Right lung (tissue), 2 donors: ENCODE measurements at regions not wholly inside any gene's neighbourhood (a gene's known extent, or its start where the extent isn't known, plus 50 kb on each side); places are given as distances from the start of the nearest gene placed in this dataset.
A peak's percentile ranks its signal among the peaks of the same experiment; 100 is the strongest.
"Not testable (repeated sequence)": the region's sequence is repeated elsewhere in the genome, so short reads cannot be mapped to it uniquely, and the experiment has no call there.

ENCODE experiments used
- DNase-seq, 2 donors: peaks; one replicate each; pipeline ENCODE4 v3.0.0-alpha.2; 2013

DNA sequence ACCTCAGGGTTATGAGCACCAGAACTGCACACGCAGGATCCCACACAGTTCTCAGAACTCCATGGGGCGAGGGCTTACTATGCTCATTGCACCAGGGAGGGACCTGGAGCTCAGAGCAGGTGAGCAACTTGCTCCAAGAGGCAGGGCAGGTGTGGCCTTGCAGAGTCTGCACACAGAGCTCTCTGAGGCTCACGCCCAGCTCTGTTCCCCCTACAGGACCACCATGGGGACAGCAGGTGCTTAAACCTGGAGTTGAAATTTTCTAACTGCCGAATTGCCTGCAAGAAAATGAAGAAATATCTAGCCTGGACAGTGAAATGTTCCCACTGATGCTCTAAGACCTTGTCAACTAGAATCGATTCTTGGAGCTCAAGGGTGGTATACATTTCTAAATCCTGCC is 49.9 kb upstream of the MSMB start:
- not testable (repeated sequence) for DNase-seq

DNA sequence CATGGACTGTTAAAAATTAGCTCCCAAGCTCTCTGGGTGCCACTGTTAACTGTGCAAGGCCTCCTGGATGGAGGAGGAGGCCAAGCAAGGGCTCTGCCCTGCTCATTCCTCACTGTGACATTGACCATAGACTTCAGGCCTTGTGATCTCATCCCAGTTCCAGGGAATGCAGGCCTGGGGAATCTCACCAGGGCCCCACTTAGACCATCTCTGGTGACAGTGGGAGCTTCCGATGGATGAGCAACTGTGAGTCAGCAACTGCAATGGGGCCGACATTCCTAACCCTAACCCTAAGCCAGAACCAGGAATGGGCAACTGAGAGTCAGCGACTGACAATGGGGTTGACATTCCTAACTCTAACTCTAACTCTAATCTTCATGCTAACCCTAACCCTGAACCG is 50.4 kb upstream of the MSMB start:
- no peak for DNase-seq

DNA sequence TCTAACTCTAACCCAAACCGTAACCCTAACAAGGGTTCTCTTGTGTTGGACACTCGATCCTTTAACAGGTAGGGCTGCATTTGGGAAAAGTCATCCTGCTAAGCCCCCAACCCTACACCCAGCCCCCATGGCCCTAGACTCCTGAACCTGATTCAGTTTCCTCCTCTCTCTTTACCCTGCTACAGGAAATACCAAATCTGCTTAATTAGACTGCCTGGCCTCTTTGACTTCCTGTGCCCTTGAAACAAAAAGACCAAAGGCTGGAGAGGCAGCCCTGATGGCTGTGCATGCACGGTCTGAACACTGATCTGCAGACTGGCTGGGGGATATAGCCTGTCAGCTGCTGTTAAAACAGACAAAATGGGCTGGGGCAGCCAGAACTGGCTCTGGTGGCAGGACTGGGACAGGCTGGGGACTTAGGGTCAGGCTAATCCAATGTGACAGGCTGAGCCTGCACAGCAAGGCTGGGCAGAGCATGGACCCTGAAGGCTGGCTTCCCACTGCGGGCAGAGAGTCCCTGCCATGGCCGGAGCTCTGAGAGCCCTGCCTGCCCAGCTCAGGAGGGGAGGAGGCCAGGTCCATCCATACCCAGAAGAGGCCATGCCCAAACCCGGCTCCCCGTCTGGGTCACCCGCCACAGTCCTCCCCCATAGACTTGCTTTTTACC is 51.0 kb upstream of the MSMB start:
- no peak for DNase-seq

DNA sequence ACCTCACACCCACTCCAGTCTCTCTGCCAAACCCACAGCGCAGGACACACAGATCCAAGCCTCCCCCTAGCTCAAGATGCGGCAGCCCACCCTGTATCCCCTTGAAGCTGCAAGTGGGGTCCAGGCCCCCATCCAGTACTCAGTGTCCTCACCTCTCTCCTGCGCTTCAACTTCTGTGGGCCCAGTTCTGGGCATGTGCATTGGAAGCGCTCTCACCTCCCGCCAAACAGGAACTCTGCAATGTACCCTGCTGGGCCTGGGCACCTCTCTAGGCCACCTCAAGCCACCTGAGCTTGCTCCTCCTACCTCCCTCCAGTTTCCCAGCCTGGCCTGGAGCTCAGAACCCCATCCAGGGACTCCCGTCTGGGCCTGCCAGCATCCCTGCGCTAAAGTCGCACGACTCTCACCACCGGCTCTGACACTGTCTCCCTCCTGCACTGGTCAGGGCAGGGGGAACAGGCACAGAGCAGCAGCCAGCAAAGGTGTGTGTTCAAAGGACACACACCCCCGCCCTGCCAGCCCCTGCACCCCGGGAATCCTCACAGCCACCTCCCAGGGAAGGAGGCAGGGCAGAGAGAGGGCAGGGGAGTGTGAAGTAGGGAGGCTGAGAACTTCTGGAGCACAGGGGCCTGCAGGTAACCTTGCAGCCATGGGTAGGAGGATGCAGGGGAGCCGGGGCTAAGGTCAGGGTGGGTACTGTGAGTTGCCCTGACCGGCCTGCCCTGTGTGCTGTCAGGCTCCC is 51.7 kb upstream of the MSMB start:
- DNase-seq: no peak

DNA sequence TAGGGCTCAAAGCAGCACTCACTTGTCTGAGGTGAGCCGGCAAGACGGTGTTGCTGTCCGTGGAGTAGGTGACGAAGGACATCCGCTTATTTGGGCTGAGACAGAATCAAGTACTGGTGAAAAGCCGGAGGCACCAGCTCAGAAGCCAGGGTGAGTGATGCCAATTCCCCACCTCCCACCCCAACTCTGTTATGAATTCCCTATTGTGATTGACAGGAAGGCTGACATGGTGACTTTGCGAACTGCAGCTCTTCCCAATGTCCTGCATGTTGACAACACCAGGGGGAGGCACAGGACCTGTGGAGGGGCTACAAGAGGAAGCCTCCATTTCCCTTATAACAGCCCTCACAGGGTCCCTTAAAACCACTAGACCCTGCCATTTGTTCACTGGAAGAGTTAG is 52.3 kb upstream of the MSMB start:
- no peak for DNase-seq

DNA sequence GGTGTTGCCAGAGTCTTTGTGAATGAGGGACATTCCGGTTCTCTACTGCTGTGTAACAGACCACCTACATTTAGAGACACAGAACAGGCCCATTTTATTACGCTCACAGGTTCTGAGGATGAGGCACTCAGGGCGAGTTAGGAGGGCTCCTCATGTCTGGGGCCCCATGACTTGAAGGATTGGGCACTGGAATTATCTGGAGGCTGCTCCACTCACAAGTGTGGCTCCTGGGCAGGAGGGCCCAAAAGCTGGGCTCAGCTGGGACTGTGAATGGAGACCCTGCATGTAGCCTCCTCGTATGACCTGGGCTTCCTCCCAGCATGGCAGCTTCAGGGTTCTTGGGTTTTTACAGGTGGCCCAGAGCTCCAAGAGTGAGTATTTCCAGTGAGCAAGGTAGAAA is 52.9 kb upstream of the MSMB start:
- DNase-seq: not testable (repeated sequence)

DNA sequence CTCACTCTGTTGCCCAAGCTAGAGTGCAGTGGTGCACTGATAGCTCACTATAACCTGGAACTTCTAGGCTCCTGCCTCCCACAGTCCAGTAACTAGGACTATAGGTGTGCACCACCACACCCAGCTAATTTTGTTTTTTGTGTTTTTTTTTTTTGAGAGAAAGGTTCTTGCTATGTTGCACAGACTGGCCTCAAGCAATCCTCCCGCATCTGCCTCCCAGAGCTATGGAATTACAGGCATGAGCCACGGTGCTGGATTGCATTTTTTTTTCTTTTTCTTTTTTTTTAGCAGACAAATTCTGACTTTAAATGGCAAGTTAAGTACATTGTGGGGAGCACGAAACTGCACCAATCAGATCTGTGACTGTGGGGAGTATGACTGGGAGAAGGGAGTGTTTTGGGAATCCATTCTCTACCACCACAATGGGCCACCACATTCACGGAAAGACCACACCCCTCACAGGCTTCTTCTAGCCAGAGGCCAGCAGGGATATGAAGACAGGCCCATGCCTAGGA is 58.1 kb upstream of the MSMB start:
- no peak for DNase-seq

DNA sequence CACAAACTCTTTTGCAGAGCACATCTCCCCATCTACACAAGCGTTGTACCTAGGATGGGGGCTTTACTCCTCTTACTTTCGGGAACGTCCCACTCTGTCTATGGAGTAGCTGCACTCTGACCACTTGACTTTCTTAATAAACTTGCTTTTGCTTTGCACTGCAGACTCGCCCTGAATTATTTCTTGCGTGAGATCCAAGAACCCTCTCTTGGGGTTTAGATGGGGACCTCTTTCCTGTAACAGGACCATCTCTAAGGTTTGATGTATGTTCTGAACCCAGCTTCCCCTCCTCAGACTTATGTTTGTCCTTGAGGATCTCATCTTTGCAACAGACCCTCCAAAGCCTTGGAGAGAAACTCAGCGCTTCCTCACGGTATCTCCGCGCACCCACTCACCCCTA is 59.3 kb upstream of the MSMB start:
- DNase-seq: not testable (repeated sequence)

DNA sequence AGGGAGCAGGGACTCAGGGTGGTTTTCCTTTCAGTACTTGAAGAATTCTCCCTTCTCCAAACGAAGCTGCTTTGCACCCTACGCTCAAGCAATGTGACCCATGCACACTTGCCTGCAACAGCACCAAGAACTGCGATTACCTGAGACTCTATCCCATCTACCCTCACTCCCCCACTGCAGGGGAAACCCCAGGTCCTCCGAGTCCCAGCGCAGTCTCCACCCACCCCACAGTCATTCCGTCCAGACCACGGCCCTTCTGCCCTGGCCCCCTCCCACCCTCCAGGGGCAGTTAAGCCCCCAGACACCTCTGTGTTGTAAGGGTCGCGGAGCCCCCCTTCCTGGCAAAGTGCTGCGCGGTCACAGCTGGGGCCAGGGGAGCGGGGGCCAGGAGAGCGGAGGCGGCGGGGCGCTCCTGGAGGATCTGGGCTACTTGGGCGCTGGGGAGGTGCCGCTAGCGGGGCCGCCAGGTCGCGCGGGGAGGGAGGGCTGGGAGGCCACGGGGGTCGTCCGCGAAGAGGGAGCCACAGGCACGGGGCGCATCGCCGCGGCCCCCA is 59.9 kb upstream of the MSMB start:
- DNase-seq: peak in 1 of 2 donors; percentile 11

DNA sequence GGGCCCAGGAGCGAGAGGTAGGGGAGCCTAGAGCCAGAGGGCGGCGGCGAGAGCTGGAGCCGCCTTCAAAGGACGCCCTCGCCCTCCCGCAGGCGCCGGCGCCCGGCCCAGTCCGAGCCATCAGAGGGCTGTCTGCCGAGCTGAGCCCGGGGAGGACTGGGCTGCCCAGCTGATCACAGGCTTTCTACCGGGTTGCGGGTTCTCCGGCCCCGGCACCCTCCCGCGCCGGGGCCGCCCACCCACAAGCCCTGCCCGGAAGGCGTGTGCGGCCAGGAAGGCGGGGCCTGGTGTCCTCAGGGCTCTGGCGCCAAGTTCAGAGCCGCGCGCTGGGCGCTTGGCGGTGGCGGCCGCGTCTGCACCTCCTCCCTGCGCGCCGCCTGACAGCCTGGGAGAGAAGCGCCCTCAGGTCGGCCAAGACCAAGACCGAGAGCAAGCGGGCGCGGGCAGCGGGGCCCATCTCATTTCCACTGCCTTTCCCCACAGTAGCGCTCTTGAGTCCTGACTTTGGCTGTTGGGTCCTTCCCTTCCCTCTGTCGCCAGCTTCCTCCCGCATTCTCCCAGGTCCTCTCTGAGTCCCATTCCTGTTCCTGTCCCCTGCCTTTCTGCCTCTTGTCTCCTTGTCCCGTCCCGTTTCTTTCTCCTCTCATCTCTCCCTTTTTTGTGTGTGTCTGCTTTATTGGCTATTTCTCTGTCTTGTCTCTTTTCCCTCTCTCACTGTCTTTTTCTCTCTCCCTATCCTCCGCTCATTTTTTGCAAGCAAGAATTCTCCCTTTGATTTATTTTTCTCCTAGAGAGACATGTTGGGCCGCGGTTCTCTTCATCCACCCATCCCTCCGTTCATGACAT is 60.6 kb upstream of the MSMB start:
- DNase-seq: peak; percentile 43 to 45

DNA sequence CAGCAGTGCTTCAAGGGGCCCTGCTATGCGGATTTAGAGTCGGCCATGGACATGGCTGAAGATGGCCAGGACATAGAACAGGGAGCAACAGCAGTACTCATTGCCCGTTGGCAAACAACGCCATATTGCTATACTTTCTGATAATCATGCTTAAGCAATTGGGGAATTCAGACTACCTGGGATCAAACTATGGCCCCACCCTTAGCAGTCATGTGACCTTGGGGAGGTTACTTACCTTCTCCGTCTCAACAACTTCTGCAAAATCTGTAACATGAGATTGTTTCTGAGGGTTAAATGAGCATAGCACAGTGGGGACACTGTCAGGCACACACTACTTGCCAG is 62.1 kb upstream of the MSMB start:
- DNase-seq: not testable (repeated sequence)

DNA sequence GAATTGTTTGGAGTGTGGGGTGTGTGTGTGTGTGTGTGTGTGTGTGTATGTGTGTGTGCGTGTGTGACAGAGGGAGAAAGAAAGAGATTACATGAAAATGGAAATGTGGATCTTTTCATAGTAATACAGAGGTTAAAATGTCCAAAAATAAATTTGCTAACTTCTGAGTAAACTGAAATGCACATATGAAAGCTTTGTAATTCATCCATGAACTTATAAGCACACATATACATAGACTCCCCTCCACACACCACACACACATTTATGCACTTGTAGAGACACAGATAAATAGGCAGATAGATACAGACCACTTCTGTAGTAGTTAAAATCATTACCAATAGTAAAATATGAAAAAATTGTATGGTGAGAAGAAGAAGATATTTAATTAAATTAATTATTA is 108.2 kb upstream of the MSMB start:
- not testable (repeated sequence) for DNase-seq

DNA sequence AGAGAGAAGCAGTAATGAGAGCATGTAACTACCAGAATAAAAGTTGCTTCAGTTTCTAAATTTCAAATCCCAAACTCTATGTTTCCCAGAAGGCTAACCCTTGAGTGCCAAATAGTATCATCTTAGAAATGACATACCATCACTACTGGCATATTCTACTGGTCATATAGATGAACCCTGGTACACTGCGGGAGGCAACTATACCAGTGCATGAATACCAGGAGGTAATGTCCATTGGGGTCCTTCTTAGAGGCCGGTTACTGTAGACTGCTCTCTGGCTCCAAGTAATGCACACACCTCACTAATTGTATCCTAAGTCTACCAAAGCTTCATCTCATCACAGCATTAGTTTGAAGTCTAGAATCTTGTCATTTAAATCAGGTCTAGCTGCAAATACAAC is 108.6 kb upstream of the MSMB start:
- DNase-seq: not testable (repeated sequence)

DNA sequence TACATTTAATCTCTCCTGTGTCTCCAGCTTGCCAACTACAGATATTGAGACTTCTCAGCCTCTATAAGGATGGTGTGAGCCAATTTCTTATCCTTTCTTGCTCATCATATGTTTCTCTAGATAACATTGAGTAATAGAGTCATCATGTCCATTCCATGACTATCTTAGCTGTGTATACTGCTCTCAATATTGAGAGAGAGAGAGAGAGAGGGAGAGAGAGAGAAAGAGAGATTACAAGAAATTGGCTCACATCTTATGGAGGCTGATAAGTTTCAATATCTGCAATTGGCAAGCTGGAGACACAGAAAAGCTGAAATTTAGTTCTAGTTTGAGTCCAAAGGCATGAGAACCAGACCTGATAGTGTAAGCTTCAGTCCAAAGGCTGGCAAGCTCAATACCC is 110.8 kb upstream of the MSMB start:
- DNase-seq: not testable (repeated sequence)

DNA sequence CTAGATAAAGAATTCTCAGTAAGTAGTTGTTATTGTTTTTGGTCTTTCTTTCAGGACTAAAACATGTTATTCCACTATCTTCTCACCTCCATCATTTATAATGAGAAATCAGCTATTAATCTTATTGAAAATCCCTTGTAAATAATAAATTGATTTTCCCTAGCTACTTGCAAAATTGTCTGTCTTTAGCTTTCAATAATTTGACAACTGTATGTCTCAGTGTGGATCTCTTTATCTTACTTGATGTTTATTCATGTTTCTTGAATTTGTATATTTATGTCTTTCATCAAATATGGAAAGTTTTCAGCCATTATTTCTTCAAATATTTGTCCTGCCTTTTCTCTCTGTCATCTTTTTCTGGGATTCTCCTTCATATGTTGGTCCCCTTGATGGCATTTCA is 117.1 kb upstream of the ANTXRL start:
- no peak for DNase-seq

DNA sequence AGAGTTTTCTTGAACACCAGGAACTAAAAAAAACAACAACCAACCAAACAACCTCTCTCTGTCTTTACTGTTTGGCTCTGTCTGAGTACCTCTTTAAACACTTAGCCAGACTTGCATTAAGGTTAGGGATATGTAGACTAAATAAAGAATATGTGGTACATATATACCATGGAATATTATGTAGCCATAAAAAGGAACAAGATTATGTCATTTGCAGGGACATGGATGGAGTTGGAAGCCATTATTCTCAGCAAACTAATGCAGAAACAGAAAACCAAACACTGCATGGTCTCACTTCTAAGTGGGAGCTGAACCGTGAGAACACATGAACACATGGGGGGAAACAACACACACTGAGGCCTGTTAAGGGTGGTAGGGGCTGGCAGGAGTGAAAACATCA is 116.0 kb upstream of the ANTXRL start:
- no peak for DNase-seq

DNA sequence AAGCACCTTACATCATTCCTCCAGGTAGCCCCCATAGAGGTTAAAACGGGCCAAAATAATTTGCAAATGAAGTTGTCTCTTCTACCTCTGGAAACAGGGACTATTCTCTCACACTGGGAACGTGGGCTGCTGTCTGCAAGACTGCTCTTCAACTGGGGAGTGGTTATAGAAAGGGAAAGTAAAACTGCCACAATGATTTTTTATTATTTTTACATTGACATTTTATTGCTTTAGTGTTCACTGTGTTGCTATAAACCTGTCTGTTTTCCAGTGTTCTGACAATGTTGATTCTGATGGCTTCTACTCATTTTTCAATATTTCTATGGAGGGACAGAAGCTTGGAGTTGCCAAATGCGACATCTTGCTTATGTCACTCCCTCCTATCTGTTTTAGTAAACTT is 115.1 kb upstream of the ANTXRL start:
- DNase-seq: no peak

DNA sequence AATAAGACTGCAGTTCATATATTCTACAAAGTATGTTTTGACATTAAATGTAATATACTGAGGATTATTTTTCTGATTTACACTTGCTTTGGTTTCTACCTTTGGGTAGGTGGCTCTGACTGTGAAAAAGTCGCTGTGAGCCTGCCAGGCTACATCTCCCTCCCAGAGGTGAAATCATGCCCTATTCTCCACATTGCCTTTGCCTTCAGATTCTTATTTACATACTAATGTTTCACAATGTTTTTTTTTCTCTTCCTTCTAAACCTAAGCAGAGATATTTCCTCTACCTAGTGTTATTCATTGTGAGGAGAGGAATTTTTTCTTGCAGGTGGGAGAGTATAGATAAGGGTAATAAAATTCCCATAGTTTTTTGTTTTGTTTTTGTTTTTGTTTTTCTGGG is 111.5 kb upstream of the ANTXRL start:
- DNase-seq: no peak

DNA sequence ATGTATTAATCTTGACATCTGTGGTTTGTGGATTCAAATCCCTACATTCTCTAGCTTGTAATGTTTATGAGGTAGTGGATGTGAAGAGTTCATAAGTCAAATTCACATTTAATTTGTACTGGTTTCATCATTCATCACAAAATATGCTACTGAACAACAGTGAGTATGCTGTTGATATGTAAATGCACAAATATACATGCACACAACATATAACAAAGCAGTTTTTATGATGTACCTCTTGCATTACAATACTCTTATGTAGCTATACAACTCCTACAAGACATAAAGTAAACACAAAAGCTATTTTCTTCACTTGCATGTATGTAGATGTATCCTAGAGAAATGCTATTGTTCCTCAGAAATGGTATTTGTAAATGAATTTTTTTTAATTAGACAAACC is 111.0 kb upstream of the ANTXRL start:
- no peak for DNase-seq

DNA sequence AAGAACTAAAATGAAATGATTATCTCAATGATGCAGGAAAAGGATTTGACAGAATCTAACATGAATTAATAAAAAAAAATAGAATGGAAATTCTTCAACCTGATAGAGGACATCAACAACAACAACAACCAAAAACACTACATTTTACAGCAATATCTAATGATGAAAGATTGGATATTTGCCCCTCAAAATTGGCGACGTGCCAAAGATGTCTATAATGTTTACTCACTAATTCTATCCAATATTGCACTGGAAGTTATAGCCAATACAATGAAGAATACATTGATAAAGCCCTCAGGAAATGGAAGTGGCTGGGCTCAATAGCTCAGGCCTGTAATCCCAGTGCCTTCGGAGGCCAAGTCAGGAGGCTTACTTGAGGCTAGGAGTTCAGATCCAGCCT is 99.4 kb upstream of the ANTXRL start:
- DNase-seq: not testable (repeated sequence)

DNA sequence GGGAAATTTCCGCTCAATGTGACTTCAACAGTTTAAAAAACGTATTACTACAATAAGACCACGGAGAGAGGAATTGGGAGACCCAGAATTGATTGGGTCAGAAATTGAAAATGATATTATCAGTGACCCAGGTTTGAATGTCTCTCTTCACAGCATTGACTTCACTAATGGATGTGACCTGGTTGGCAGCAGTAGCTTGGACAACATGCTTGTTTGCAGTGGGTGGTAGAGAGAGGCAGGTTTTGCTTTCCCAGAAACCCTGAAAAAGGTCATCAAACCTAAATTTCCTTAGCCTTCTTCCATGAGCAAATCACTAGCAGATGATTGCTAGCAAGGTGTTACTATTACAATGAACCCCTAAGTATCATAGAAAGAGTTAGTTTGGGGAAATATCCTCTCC is 89.7 kb upstream of the ANTXRL start:
- DNase-seq: no peak

DNA sequence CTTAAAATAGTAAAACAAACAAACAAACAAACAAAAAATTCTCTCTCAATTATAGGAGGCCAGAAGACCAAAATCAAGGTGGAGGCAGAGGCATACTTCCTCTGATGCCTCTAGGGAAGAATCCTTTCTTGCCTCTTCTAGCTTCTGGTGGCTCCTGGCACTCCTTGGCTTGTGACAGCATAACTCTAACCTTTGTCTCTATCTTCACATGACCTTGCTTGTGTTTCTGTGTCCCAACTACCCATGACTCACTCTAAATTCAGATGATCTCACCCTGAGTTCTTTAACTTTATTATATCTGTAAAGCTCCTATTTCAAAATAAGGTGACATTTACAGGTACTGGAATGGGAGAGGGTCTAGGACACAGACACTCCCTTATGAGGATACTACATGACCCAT is 88.3 kb upstream of the ANTXRL start:
- DNase-seq: no peak
